GM13977 (cell line): ENCODE measurements at regions not wholly inside any gene's neighbourhood (a gene's known extent, or its start where the extent isn't known, plus 50 kb on each side); places are given as distances from the start of the nearest gene placed in this dataset.

ENCODE experiments used
- DNase-seq: peaks from one replicate; pipeline ENCODE4 v3.0.0; 2012; ENCODE audit warnings: low spot score
- in situ Hi-C: fragments of 300-500 bp; cut with MboI; formaldehyde crosslinking; loops from one replicate; pipeline ENCODE4 v1.12.0; 2022; ENCODE audit warnings: low sequenced_read_pairs, low pct_unique_long_range_greater_than_20kb, mixed read lengths, inconsistent platforms; ENCODE audit not compliant: unreplicated experiment
- TF ChIP-seq, protein P1 (sequence below): IDR thresholded peaks from 2 replicates; pipeline ENCODE4 v1.5.1; 2012; ENCODE audit warnings: mild to moderate bottlenecking, control low read depth; ENCODE audit not compliant: insufficient read depth; ENCODE audit errors: extremely low read depth, missing control alignments

DNA sequence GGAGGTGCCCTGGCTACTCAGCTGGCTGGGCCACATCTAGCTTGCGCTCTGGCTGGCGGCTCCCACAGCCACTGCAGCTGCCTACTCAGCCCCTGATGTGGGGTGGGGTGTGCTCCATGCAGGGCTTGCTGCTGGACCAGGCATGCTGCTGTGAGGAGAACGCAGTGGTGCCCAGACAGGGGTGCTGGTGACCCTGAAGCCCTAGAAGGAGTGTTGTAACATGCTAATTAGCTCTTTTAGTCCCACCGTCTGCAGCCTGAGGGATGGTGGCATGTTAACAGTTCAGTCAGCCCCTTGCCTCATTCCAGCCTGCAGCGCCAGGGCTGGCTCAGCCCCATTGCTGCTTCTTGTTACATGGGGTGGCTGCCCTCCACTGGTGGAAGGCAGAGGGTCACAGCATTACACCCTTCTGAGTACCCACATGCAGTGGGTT is 642.3 kb downstream of the DMRTA1 start:
- TF ChIP-seq, protein P1, sequence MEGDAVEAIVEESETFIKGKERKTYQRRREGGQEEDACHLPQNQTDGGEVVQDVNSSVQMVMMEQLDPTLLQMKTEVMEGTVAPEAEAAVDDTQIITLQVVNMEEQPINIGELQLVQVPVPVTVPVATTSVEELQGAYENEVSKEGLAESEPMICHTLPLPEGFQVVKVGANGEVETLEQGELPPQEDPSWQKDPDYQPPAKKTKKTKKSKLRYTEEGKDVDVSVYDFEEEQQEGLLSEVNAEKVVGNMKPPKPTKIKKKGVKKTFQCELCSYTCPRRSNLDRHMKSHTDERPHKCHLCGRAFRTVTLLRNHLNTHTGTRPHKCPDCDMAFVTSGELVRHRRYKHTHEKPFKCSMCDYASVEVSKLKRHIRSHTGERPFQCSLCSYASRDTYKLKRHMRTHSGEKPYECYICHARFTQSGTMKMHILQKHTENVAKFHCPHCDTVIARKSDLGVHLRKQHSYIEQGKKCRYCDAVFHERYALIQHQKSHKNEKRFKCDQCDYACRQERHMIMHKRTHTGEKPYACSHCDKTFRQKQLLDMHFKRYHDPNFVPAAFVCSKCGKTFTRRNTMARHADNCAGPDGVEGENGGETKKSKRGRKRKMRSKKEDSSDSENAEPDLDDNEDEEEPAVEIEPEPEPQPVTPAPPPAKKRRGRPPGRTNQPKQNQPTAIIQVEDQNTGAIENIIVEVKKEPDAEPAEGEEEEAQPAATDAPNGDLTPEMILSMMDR: no peak
- in situ Hi-C loops: no loop called here
- no peak for DNase-seq

DNA sequence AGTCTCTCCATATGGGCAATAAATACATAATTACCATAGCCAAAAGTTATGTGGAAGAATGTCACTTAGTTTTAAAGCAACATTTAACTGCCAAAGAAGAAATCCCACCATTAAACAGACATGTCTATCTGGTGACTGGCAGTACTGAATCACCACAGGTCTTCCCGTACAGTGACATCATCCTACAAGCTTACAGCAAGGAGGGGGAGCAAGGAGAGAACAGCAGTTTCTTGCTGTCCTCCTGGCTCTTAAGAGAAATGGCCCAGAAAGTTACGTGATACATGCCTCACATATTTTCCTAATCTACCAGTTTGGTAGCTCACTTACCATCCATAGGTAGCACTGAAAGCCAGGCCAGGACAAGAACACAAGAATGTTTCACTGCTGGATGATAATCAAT is 671.0 kb downstream of the DMRTA1 start:
- no peak for DNase-seq
- in situ Hi-C loops: no loop called here
- TF ChIP-seq, protein P1: no peak

DNA sequence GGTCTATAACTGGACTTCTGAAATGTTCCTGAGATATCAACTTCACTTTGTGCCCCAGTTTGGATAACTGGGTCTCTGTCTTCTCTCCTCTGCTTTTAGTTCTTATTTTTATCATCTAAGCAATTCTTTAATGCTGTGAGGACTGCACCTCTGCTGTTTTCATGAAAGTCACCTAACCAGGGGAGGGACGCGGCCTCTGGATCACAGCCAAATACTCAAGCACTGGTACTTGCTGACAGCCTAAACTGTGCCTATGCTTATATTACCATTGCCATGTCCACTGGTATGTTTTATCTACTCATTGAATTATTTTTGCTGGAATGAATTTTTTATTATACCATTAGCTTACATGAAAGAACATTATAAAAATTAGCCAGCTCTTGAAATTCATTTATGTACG is 674.0 kb downstream of the DMRTA1 start:
- DNase-seq: no peak
- in situ Hi-C loops: no loop called here
- TF ChIP-seq, protein P1: no peak

DNA sequence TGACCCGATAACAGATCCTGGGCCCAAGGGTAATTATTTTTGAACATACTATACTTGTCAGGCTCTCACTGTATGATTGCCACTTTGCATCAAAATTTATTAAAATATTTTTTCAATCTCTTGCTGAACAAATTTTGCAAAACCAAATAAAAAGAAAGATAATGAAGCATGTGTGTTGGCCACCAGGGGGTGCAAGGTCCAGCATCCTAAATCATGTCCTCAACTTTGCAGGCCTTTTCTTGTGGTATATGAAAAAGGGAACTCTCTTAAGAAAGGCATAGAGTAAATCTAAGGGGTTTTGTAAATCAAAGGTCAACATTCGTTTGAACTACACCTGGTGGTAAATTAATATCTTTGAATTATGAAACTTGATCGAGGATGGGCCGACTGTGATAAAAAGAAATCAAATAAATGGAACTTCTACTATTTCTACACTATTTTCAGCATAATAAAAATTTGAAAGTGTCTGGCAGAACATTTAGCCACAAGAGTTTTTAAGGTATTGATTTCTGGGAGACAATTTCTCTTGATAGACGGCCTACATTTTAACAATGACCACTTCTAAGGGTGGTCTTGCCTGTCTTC is 676.5 kb downstream of the DMRTA1 start:
- in situ Hi-C loops: no loop called here
- TF ChIP-seq, protein P1: peak; percentile 61
- DNase-seq: no peak

DNA sequence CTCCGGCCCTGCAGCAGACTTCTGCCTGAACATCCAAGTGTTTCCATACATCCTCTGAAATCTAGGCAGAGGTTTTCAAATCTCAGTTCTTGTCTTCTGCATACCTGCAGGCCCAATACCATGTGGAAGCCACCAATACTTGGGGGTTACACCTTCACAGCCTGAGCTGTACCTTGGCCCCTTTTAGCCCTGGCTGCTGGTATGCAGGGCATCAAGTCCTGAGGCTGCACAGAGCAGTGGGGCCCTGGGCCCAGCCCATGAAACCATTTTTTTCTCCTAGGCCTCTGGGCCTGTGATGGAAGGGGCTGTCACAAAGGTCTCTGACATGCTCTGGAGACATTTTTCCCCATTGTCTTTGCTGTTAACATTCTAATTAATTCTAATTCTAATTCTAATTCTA is 680.6 kb downstream of the ELAVL2 start:
- in situ Hi-C loops: loop anchor here (25.0 kb wide), 1 partner anchor 342 kb away; no protein-coding TSS in a partner anchor
- no peak for DNase-seq
- TF ChIP-seq, protein P1: no peak

DNA sequence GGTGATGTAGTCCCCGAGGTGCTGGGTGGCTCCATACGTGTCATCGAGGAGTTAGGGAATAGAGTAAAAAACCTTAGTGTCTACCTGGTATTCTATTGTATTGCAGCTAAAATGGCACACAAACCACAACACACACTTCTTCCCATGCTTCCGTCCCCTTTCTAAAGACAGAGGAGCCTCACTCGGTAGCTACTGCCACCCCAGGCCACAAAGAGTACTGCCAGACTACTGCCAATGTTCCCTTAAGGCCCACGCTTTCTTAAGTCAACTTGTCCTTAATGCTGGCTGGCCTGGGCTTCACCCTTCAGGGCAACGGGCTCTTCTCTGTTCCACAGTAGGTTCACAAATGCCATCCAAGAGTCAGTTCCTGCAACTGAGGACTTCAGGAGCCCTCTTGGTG is 673.0 kb downstream of the ELAVL2 start:
- TF ChIP-seq, protein P1: peak; percentile 14
- in situ Hi-C loops: no loop called here
- DNase-seq: no peak
